Tibial artery (tissue), 4 donors: ENCODE measurements at regions not wholly inside any gene's neighbourhood (a gene's known extent, or its start where the extent isn't known, plus 50 kb on each side); places are given as distances from the start of the nearest gene placed in this dataset.

Experiments used
- DNase-seq, 2 donors: peaks; one replicate each; pipeline ENCODE4 v3.0.0-alpha.2; 2019
- H3K27ac ChIP-seq, 2 donors: fragments of 200-600 bp; sonication (generic) in 1 of 2; 1 replicate in 1 of 2; 2 replicates in 1 of 2; pipeline ENCODE4 v1.5.1; 2018 to 2019; ENCODE audit warnings: mild to moderate bottlenecking in 1 of 2
- H3K27me3 ChIP-seq, 2 donors: fragments of 200-600 bp; sonication (generic) in 1 of 2; one replicate each; pipeline versions ENCODE4 v1.5.1 to v1.6.0; 2016 to 2019
- H3K36me3 ChIP-seq, 3 donors: fragments of 200-600 bp; sonication (generic) in 2 of 3; one replicate each; pipeline ENCODE4 v1.5.1; 2016 to 2019; ENCODE audit warnings: mild to moderate bottlenecking in 2 of 3
- H3K4me1 ChIP-seq, 4 donors: fragments of 200-600 bp; sonication (generic) in 2 of 4; 1 replicate in 3 of 4; 2 replicates in 1 of 4; pipeline ENCODE4 v1.5.1; 2016 to 2019
- H3K4me3 ChIP-seq, 2 donors: fragments of 200-600 bp; sonication (generic) in 1 of 2; 1 replicate in 1 of 2; 2 replicates in 1 of 2; pipeline ENCODE4 v1.5.1; 2018 to 2019; ENCODE audit warnings: mild to moderate bottlenecking in 2 of 2
- H3K9me3 ChIP-seq, 3 donors: fragments of 200-600 bp; sonication (generic) in 1 of 3; one replicate each; pipeline ENCODE4 v1.5.1; 2016 to 2019
- intact Hi-C: fragments of 100-400 bp; cut with DNase I; formaldehyde crosslinking; loops from one replicate; pipeline ENCODE4 v1.15.0; 2023; ENCODE audit warnings: low total_unique reads
- TF ChIP-seq, protein P1 (sequence below), 2 experiments: fragments of 200-600 bp in 1 of 2; fragments of 450-650 bp in 1 of 2; IDR thresholded peaks; one replicate each; pipeline ENCODE4 v1.5.1; 2017 to 2019; ENCODE audit warnings: antibody characterized with exemption in 2 of 2, mild to moderate bottlenecking in 1 of 2, moderate library complexity in 1 of 2

GRCh38 chr2:204357286-204357685 is 188.0 kb upstream of the PARD3B start:
- no peaks in the 10 kb centered on the region for H3K36me3 ChIP-seq
- no peak overlapping the region for H3K4me3 ChIP-seq
- intact Hi-C loops, result no loop called here
- H3K27ac ChIP-seq, result no peak overlapping the region
- TF ChIP-seq, protein P1, sequence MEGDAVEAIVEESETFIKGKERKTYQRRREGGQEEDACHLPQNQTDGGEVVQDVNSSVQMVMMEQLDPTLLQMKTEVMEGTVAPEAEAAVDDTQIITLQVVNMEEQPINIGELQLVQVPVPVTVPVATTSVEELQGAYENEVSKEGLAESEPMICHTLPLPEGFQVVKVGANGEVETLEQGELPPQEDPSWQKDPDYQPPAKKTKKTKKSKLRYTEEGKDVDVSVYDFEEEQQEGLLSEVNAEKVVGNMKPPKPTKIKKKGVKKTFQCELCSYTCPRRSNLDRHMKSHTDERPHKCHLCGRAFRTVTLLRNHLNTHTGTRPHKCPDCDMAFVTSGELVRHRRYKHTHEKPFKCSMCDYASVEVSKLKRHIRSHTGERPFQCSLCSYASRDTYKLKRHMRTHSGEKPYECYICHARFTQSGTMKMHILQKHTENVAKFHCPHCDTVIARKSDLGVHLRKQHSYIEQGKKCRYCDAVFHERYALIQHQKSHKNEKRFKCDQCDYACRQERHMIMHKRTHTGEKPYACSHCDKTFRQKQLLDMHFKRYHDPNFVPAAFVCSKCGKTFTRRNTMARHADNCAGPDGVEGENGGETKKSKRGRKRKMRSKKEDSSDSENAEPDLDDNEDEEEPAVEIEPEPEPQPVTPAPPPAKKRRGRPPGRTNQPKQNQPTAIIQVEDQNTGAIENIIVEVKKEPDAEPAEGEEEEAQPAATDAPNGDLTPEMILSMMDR (IDR thresholded peaks at IDR 0.05), result no peak
- H3K27me3 ChIP-seq, result no peaks in the 10 kb centered on the region
- H3K9me3 ChIP-seq, result no peaks in the 10 kb centered on the region
- no peak for DNase-seq
- peaks cover 0 to 10% (median 0%) of the 10 kb centered on the region in 4 donors for H3K4me1 ChIP-seq

- intact Hi-C loops, result no loop called here
- TF ChIP-seq, protein P1 (IDR thresholded peaks at IDR 0.05), result no peak
Observed at GRCh38 chr2:204359076-204359475, 186.2 kb upstream of the PARD3B start.

DNA sequence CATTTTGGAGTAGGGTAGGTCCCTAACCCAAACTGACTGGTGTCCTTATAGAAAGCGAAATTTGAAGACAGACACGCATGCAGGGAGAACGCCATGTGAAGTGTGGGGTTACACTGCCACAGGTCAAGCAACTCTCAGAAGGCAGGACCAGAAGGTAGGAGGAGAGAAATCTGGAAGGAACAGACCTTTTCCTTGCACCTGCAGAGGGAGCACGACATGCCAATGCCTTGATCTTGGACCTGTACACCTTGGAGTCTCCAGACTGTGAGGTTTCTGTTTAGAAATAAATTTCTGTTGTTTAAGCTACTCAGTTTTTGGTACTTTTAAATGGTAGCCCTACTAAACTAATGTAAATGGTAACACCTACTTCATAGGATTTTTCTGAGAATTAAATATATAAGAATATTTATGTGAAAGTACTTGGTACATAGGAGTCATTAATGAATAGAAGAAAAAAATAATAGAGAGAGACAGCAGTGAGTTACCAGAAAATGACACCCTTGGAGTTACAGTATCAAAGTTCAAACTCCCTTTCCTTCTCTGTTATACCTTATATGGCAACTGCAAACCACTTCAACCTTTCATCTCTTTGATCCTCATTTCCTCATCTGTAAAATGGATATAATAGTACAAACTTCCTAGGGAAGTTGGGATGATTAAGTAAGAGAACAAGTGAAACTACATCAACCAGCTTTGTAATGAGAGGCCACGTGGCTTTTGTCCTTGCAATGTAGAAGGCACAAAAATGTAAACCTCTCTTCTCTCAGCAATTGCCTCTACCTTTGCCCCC is 184.9 kb upstream of the PARD3B start:
- DNase-seq, result no peak
- Histone ChIP-seq H3K27me3 (no peaks in the 10 kb centered on the region), H3K36me3 (no peaks in the 10 kb centered on the region), H3K4me1 (no peaks in the 10 kb centered on the region), H3K27ac (no peak overlapping the region), H3K4me3 (no peak overlapping the region), H3K9me3 (no peaks in the 10 kb centered on the region)
- TF ChIP-seq, protein P1 (IDR thresholded peaks at IDR 0.05), result no peak
- intact Hi-C loops, result no loop called here

More at GRCh38 chr2:204359076-204359475, 186.2 kb upstream of the PARD3B start:
- no peak overlapping the region for H3K4me3 ChIP-seq
- H3K27ac ChIP-seq, result no peak overlapping the region
- no peaks in the 10 kb centered on the region for H3K9me3 ChIP-seq
- H3K4me1 ChIP-seq, result peaks cover 0 to under 1% (median 0%) of the 10 kb centered on the region in 4 donors
- H3K36me3 ChIP-seq, result no peaks in the 10 kb centered on the region
- no peaks in the 10 kb centered on the region for H3K27me3 ChIP-seq
- DNase-seq, result no peak

DNA sequence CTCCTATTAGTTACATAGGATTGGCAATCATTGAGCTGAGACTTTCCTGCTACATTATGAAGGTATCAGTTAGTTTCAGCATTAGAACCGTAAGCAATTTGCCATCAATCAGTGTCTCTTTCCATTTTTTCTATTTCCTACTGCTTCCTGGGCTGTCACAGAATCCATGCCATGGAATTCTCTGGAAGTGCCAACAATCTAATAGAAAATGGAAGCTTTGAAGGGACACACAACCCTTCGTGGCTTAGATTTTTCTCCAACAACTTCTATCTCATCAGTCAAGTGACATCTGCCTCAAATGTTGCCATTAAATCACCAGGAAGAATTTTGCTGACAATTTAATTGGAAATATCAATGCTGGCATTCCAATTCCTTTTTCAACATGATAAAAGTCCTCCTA is 183.5 kb upstream of the PARD3B start:
- intact Hi-C loops, result no loop called here

DNA sequence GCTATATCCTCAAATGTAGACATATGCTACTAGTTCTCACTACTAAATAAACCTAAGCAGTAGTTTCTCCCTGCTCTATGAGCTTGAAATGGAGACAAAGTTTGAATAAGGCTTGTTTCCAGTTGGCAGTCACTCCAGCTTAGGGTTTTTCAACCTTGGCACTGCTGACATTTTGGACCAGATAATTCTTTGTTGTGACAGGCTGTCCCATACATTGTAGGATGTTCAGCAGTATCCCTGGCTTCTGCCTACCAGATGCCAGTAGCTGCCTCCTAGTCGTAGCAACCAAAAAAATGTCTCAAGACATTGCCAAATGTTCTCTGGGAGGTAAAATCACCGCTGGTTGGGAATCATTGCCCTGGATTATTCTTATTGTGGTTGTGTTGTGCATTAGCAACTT is 182.7 kb upstream of the PARD3B start:
- no peaks in the 10 kb centered on the region for H3K4me1 ChIP-seq
- H3K9me3 ChIP-seq, result no peaks in the 10 kb centered on the region
- TF ChIP-seq, protein P1 (IDR thresholded peaks at IDR 0.05), result no peak
- H3K27ac ChIP-seq, result no peak overlapping the region
- H3K4me3 ChIP-seq, result no peak overlapping the region
- intact Hi-C loops, result no loop called here
- no peak for DNase-seq
- no peaks in the 10 kb centered on the region for H3K36me3 ChIP-seq
- no peaks in the 10 kb centered on the region for H3K27me3 ChIP-seq

More for the DNA sequence above, 183.5 kb upstream of the PARD3B start:
- H3K27me3 ChIP-seq, result no peaks in the 10 kb centered on the region
- H3K4me3 ChIP-seq, result no peak overlapping the region
- no peak overlapping the region for H3K27ac ChIP-seq
- no peak for DNase-seq
- TF ChIP-seq, protein P1 (IDR thresholded peaks at IDR 0.05), result no peak
- no peaks in the 10 kb centered on the region for H3K36me3 ChIP-seq
- H3K4me1 ChIP-seq, result no peaks in the 10 kb centered on the region
- H3K9me3 ChIP-seq, result no peaks in the 10 kb centered on the region
